Kidney (tissue), 13 donors: ENCODE measurements at regions not wholly inside any gene's neighbourhood (a gene's known extent, or its start where the extent isn't known, plus 50 kb on each side); places are given as distances from the start of the nearest gene placed in this dataset.

Experiments
- DNase-seq, 5 donors: peaks; one replicate each; pipeline ENCODE4 v3.0.0-alpha.2; 2013 to 2020
- FAIRE-seq: peaks from 2 replicates; lab custom pipeline; 2012; peaks lifted over from hg19 to GRCh38; lab: Jason Lieb, UNC
- H3K27ac ChIP-seq, 2 donors: one replicate each; pipeline ENCODE4 v1.7.0; 2013; ENCODE audit warnings: low read depth in 2 of 2, low read length in 2 of 2, inconsistent platforms in 1 of 2
- H3K27me3 ChIP-seq: one replicate; pipeline ENCODE4 v1.7.1; 2013; ENCODE audit warnings: low read length, inconsistent platforms; ENCODE audit not compliant: control insufficient read depth, insufficient read depth
- H3K36me3 ChIP-seq, 3 donors: one replicate each; pipeline versions ENCODE4 v1.7.0 to v1.7.1; 2013; ENCODE audit warnings: low read length in 3 of 3, control low read depth in 1 of 3, inconsistent platforms in 1 of 3; ENCODE audit not compliant: insufficient read depth in 3 of 3, control insufficient read depth in 2 of 3
- H3K4me1 ChIP-seq, 3 donors: one replicate each; pipeline versions ENCODE4 v1.7.0 to v1.7.1; 2013; ENCODE audit warnings: low read length in 3 of 3, inconsistent platforms in 1 of 3, low read depth in 1 of 3; ENCODE audit not compliant: control insufficient read depth in 2 of 3, insufficient read depth in 2 of 3
- H3K4me3 ChIP-seq, 3 donors: one replicate each; pipeline versions ENCODE4 v1.7.0 to v1.8.1; 2013; ENCODE audit warnings: low read length in 3 of 3, control low read depth in 1 of 3, inconsistent platforms in 1 of 3
- H3K9ac ChIP-seq, 3 donors: one replicate each; pipeline versions ENCODE4 v1.7.0 to v1.7.1; 2013; ENCODE audit warnings: low read length in 3 of 3, control low read depth in 1 of 3, inconsistent platforms in 1 of 3
- H3K9me3 ChIP-seq, 3 donors: one replicate each; pipeline versions ENCODE4 v1.7.0 to v1.7.1; 2013; ENCODE audit warnings: low read length in 3 of 3, control low read depth in 1 of 3, inconsistent platforms in 1 of 3; ENCODE audit not compliant: control insufficient read depth in 2 of 3, insufficient read depth in 1 of 3
- CTCF ChIP-seq: IDR thresholded peaks from 3 replicates; pipeline ENCODE4 v1.5.1; 2012; ENCODE audit warnings: mild to moderate bottlenecking, moderate library complexity, borderline replicate concordance; ENCODE audit not compliant: insufficient read depth; ENCODE audit errors: extremely low read depth
- intact Hi-C: fragments of 100-400 bp; cut with DNase I; formaldehyde crosslinking; loops from one replicate; pipeline ENCODE4 v1.11.1; 2022
- donor health status: control.
- donor health status: control.
- donor health status: control.
- donor health status: control.
- donor health status: control.
- donor health status: DM: yes; HTN: yes; CAD: no.
- donor health status: Normal renal cell carcinoma (clear cell type).

DNA sequence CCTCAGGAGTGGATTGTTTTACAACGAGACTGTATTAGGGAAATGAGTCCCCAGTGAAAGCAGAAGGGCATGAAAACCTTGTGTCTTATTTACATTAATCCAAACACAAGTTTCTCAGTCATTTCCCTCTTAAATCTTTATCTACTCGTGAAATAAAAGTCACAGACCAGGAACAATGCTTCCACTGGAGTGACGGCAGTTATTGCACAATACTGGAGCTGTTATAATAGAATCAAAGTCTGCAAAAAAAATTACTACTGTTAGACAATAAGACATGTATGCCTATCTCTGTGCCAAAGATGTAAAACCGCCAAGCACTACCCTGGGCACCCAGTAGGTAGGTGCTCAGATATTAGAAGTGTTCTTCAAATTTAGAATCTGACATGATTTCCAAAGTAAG, 375.5 kb downstream of the ZNF521 start:
- DNase-seq: no peak
- FAIRE-seq: no peak
- Histone ChIP-seq H3K27me3 (no peaks in the 10 kb centered on the region), H3K9me3 (no peaks in the 10 kb centered on the region), H3K4me1 (no peaks in the 10 kb centered on the region), H3K9ac (no peak overlapping the region), H3K4me3 (no peak overlapping the region), H3K36me3 (no peaks in the 10 kb centered on the region), H3K27ac (no peak overlapping the region)
- TF ChIP-seq CTCF: no peak
- intact Hi-C loops: no loop called here

- Histone ChIP-seq H3K27ac (no peak overlapping the region), H3K27me3 (no peaks in the 10 kb centered on the region), H3K9me3 (no peaks in the 10 kb centered on the region), H3K9ac (no peak overlapping the region), H3K4me3 (no peak overlapping the region), H3K4me1 (no peaks in the 10 kb centered on the region), H3K36me3 (no peaks in the 10 kb centered on the region)
- DNase-seq (no peak), FAIRE-seq (no peak)
- TF ChIP-seq CTCF: no peak
- intact Hi-C loops: no loop called here
Observed at GRCh38 chr18:24979235-24979634, 372.7 kb downstream of the ZNF521 start.

DNA sequence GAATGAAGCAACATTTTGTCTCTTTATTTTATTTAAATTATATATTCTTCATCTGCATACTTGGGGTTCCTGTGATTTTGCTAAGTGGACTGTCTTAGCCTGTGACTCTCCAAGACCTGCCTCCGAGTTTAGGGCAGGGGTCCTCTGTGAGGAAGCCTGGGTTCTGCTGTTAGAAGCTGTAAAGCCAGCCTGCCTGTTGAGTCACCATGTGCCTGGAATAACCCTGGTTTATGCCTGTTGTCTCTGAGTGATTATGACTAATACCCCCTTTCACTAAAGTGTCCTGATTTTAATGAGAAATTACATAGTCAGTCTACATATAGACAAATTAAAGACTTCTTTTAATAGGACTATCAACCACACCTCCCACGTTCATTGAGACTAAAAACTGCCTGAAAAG, 369.1 kb downstream of the ZNF521 start:
- no peaks in the 10 kb centered on the region for H3K36me3 ChIP-seq
- DNase-seq: no peak
- intact Hi-C loops: no loop called here
- FAIRE-seq: no peak
- H3K4me1 ChIP-seq: peaks cover 0 to 2% (median 0%) of the 10 kb centered on the region in 3 donors
- TF ChIP-seq CTCF: no peak
- H3K27ac ChIP-seq: no peak overlapping the region
- no peaks in the 10 kb centered on the region for H3K27me3 ChIP-seq
- H3K4me3 ChIP-seq: no peak overlapping the region
- no peaks in the 10 kb centered on the region for H3K9me3 ChIP-seq
- no peak overlapping the region for H3K9ac ChIP-seq

GRCh38 chr18:24983566-24984139, 368.3 kb downstream of the ZNF521 start:
- no peak for TF ChIP-seq CTCF
- no peaks in the 10 kb centered on the region for H3K9me3 ChIP-seq
- no peak for FAIRE-seq
- peaks cover 0 to 2% (median 0%) of the 10 kb centered on the region in 3 donors for H3K4me1 ChIP-seq
- intact Hi-C loops: no loop called here
- H3K27me3 ChIP-seq: no peaks in the 10 kb centered on the region
- H3K9ac ChIP-seq: no peak overlapping the region
- no peak for DNase-seq
- no peaks in the 10 kb centered on the region for H3K36me3 ChIP-seq
- no peak overlapping the region for H3K4me3 ChIP-seq
- no peak overlapping the region for H3K27ac ChIP-seq
